H9 (cell line): ENCODE measurements at regions not wholly inside any gene's neighbourhood (a gene's known extent, or its start where the extent isn't known, plus 50 kb on each side); places are given as distances from the start of the nearest gene placed in this dataset.

Experiments used
- DNase-seq: peaks from one replicate; pipeline ENCODE4 v3.0.0-alpha.2; 2017
- H2AFZ ChIP-seq: one replicate; pipeline ENCODE4 v1.6.1; 2013; ENCODE audit warnings: mild to moderate bottlenecking, low read length, control low read depth, moderate library complexity
- H2AK5ac ChIP-seq: 2 replicates; pipeline ENCODE4 v1.6.1; 2013; ENCODE audit warnings: low read length, control low read depth, mixed read lengths; ENCODE audit not compliant: insufficient read length
- H2BK120ac ChIP-seq: one replicate; pipeline ENCODE4 v1.6.1; 2013; ENCODE audit warnings: low read depth, mild to moderate bottlenecking, low read length, control low read depth, inconsistent platforms; ENCODE audit not compliant: poor library complexity, severe bottlenecking
- H2BK12ac ChIP-seq: 2 replicates; pipeline ENCODE4 v1.6.1; 2013; ENCODE audit warnings: low read length, control low read depth, mixed read lengths, low read depth; ENCODE audit not compliant: insufficient read length
- H2BK15ac ChIP-seq: 2 replicates; pipeline ENCODE4 v1.6.1; 2013; ENCODE audit warnings: low read depth, low read length, control low read depth
- H2BK20ac ChIP-seq: one replicate; pipeline ENCODE4 v1.6.1; 2013; ENCODE audit warnings: low read depth, mild to moderate bottlenecking, low read length, control low read depth, inconsistent platforms; ENCODE audit not compliant: poor library complexity, severe bottlenecking
- H2BK5ac ChIP-seq: 2 replicates; pipeline ENCODE4 v1.6.1; 2013; ENCODE audit warnings: low read length, control low read depth, mixed read lengths; ENCODE audit not compliant: insufficient read length
- H3K14ac ChIP-seq: 2 replicates; pipeline ENCODE4 v1.6.1; 2013; ENCODE audit warnings: low read length, control low read depth; ENCODE audit not compliant: insufficient read depth
- H3K18ac ChIP-seq: 2 replicates; pipeline ENCODE4 v1.6.1; 2013; ENCODE audit warnings: low read depth, mild to moderate bottlenecking, mixed read lengths, low read length, control low read depth; ENCODE audit not compliant: insufficient read length
- H3K23ac ChIP-seq: 2 replicates; pipeline ENCODE4 v1.6.1; 2013; ENCODE audit warnings: low read length, control low read depth, mixed read lengths, low read depth; ENCODE audit not compliant: insufficient read length
- H3K23me2 ChIP-seq: 2 replicates; pipeline ENCODE4 v1.6.1; 2013; ENCODE audit warnings: low read depth, mild to moderate bottlenecking, mixed read lengths, low read length, control low read depth; ENCODE audit not compliant: insufficient read length, poor library complexity, severe bottlenecking
- H3K27ac ChIP-seq: 2 replicates; pipeline ENCODE4 v1.5.1; 2013; ENCODE audit warnings: low read length, control low read depth, mixed read lengths, low read depth; ENCODE audit not compliant: insufficient read length
- H3K27me3 ChIP-seq: 2 replicates; pipeline ENCODE4 v1.6.1; 2013; ENCODE audit warnings: low read length, control low read depth, inconsistent platforms; ENCODE audit not compliant: insufficient read depth
- H3K4ac ChIP-seq: 2 replicates; pipeline ENCODE4 v1.6.1; 2013; ENCODE audit warnings: low read depth, mild to moderate bottlenecking, control low read depth, inconsistent platforms, low read length, moderate library complexity
- H3K4me1 ChIP-seq: 2 replicates; pipeline ENCODE4 v1.6.1; 2013; ENCODE audit warnings: low read length, control low read depth, inconsistent platforms; ENCODE audit not compliant: insufficient read depth
- H3K4me2 ChIP-seq: 2 replicates; pipeline ENCODE4 v1.6.1; 2013; ENCODE audit warnings: low read length, control low read depth, mixed read lengths; ENCODE audit not compliant: insufficient read length, insufficient read depth
- H3K56ac ChIP-seq: 2 replicates; pipeline ENCODE4 v1.6.1; 2013; ENCODE audit warnings: low read depth, mild to moderate bottlenecking, mixed read lengths, low read length, control low read depth; ENCODE audit not compliant: insufficient read length
- H3K79me1 ChIP-seq: 2 replicates; pipeline ENCODE4 v1.6.1; 2013; ENCODE audit warnings: low read depth, mild to moderate bottlenecking, moderate library complexity, low read length, control low read depth, inconsistent platforms; ENCODE audit not compliant: insufficient read depth, poor library complexity, severe bottlenecking
- H3K79me2 ChIP-seq: 2 replicates; pipeline ENCODE4 v1.6.1; 2013; ENCODE audit warnings: low read length, control low read depth, inconsistent platforms; ENCODE audit not compliant: insufficient read depth
- H3K9ac ChIP-seq: 2 replicates; pipeline ENCODE4 v1.6.1; 2013; ENCODE audit warnings: low read length, control low read depth, mixed read lengths; ENCODE audit not compliant: insufficient read length; ENCODE audit errors: extremely low read depth
- H3K9me3 ChIP-seq: one replicate; pipeline ENCODE4 v1.6.1; 2013; ENCODE audit warnings: low read depth, low read length, inconsistent platforms; ENCODE audit not compliant: control insufficient read depth
- H3T11ph ChIP-seq: one replicate; pipeline ENCODE4 v1.6.1; 2013; ENCODE audit warnings: mild to moderate bottlenecking, low read length, control low read depth, inconsistent platforms
- H4K20me1 ChIP-seq: one replicate; pipeline ENCODE4 v1.6.1; 2013; ENCODE audit not compliant: control insufficient read depth, insufficient read length, insufficient read depth
- H4K5ac ChIP-seq: 2 replicates; pipeline ENCODE4 v1.6.1; 2013; ENCODE audit warnings: low read depth, mild to moderate bottlenecking, mixed read lengths, low read length, control low read depth; ENCODE audit not compliant: insufficient read length
- H4K8ac ChIP-seq: replicated peaks from 2 replicates; pipeline ENCODE4 v1.6.1; 2013; ENCODE audit warnings: low read length, control low read depth, mixed read lengths, low read depth; ENCODE audit not compliant: insufficient read length
- H4K91ac ChIP-seq: 2 replicates; pipeline ENCODE4 v1.6.1; 2013; ENCODE audit warnings: low read depth, mild to moderate bottlenecking, moderate library complexity, mixed read lengths, low read length, control low read depth; ENCODE audit not compliant: insufficient read length
- H3K27ac Mint-ChIP-seq, 3 experiments: 2 replicates in 2 of 3; 3 replicates in 1 of 3; pipeline ENCODE4 v1.8.0; 2020 to 2021; ENCODE audit warnings: mixed read lengths in 3 of 3, mild to moderate bottlenecking in 1 of 3, moderate library complexity in 1 of 3
- H3K27me3 Mint-ChIP-seq: 2 replicates; pipeline ENCODE4 v1.8.0; 2021; ENCODE audit warnings: low read depth, mild to moderate bottlenecking, moderate library complexity, mixed read lengths
- H3K36me3 Mint-ChIP-seq, 3 experiments: 2 replicates in 2 of 3; 3 replicates in 1 of 3; pipeline ENCODE4 v1.8.0; 2020 to 2021; ENCODE audit warnings: low read depth in 3 of 3, mixed read lengths in 3 of 3; ENCODE audit not compliant: insufficient read depth in 1 of 3
- H3K4me1 Mint-ChIP-seq, 2 experiments: 2 replicates each; pipeline ENCODE4 v1.8.0; 2020; ENCODE audit warnings: mixed read lengths in 2 of 2
- H3K4me3 Mint-ChIP-seq, 2 experiments: 2 replicates in 1 of 2; 3 replicates in 1 of 2; pipeline ENCODE4 v1.8.0; 2020 to 2021; ENCODE audit warnings: mild to moderate bottlenecking in 2 of 2, mixed read lengths in 2 of 2, moderate library complexity in 1 of 2
- H3K9me3 Mint-ChIP-seq, 2 experiments: 2 replicates in 1 of 2; 3 replicates in 1 of 2; pipeline ENCODE4 v1.8.0; 2020; ENCODE audit warnings: mild to moderate bottlenecking in 2 of 2, mixed read lengths in 2 of 2, moderate library complexity in 1 of 2
- WGBS: extraction: QIAGEN DNeasy Blood & Tissue Kit; methylation state at CpG from one replicate; pipeline ENCODE4 v1.1.7; 2013; ENCODE audit warnings: missing lambda C conversion rate, low lambda C conversion rate, mixed read lengths; ENCODE audit not compliant: insufficient read length; ENCODE audit errors: extremely low coverage; 5-methylcytosine and 5-hydroxymethylcytosine counted together
- TF ChIP-seq, protein P1 (sequence below): fragments of 200-600 bp; sonication (generic); conservative IDR thresholded peaks from 3 replicates; pipeline ENCODE4 v1.8.0; 2021; ENCODE audit warnings: antibody characterized with exemption, mild to moderate bottlenecking

DNA sequence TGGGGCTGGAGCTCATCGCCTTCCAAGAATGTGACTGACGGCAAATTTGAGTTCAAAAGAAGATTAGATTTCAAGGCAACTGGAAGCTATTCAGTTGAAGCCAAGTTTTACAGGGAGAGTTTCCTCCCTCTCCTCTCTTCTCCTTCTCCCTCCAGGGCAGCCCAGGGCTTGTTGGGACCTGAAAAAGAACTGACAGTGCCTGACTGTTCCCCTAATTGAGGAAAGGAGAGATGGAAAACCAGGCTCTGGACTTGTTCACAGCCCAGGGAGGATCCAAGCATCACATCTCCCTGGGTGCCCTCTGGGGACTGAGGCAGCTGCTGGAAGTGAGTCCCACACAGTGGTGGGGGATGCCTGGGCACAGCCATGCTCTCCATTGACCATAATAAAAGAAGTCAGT, 88.1 kb downstream of the THNSL2 start:
- no peak overlapping the region for H3T11ph ChIP-seq
- H4K20me1 ChIP-seq, result no peaks in the 10 kb centered on the region
- no peaks in the 10 kb centered on the region; a peak in 1 of 5 replicates for H3K9me3 Mint-ChIP-seq
- H3K27me3 ChIP-seq, result no peaks in the 10 kb centered on the region
- no peak overlapping the region for H3K4me3 Mint-ChIP-seq
- no peak overlapping the region for H3K27ac ChIP-seq
- no peak overlapping the region for H4K5ac ChIP-seq
- H2BK15ac ChIP-seq, result no peak overlapping the region
- TF ChIP-seq, protein P1, sequence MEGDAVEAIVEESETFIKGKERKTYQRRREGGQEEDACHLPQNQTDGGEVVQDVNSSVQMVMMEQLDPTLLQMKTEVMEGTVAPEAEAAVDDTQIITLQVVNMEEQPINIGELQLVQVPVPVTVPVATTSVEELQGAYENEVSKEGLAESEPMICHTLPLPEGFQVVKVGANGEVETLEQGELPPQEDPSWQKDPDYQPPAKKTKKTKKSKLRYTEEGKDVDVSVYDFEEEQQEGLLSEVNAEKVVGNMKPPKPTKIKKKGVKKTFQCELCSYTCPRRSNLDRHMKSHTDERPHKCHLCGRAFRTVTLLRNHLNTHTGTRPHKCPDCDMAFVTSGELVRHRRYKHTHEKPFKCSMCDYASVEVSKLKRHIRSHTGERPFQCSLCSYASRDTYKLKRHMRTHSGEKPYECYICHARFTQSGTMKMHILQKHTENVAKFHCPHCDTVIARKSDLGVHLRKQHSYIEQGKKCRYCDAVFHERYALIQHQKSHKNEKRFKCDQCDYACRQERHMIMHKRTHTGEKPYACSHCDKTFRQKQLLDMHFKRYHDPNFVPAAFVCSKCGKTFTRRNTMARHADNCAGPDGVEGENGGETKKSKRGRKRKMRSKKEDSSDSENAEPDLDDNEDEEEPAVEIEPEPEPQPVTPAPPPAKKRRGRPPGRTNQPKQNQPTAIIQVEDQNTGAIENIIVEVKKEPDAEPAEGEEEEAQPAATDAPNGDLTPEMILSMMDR, result no peak
- H4K8ac ChIP-seq, result no peak overlapping the region
- no peak overlapping the region for H2BK120ac ChIP-seq
- H2BK5ac ChIP-seq, result no peak overlapping the region
- H3K27me3 Mint-ChIP-seq, result peaks cover 8% of the 10 kb centered on the region
- no peaks in the 10 kb centered on the region for H3K79me1 ChIP-seq
- H3K4ac ChIP-seq, result no peak overlapping the region
- no peak overlapping the region for H2AFZ ChIP-seq
- no peak overlapping the region for H2BK12ac ChIP-seq
- no peaks in the 10 kb centered on the region for H3K9me3 ChIP-seq
- no peak overlapping the region for H4K91ac ChIP-seq
- no peak overlapping the region for H3K56ac ChIP-seq
- no peaks in the 10 kb centered on the region for H3K36me3 Mint-ChIP-seq
- no peaks in the 10 kb centered on the region for H3K23me2 ChIP-seq
- H2BK20ac ChIP-seq, result no peak overlapping the region
- peaks cover 11 to 15% of the 10 kb centered on the region in 2 experiments; a peak in 3 of 4 replicates for H3K4me1 Mint-ChIP-seq
- no peak for DNase-seq
- no peak overlapping the region for H2AK5ac ChIP-seq
- no peaks in the 10 kb centered on the region for H3K4me1 ChIP-seq
- no peaks in the 10 kb centered on the region; the same call in 1 of the 2 replicates for H3K79me2 ChIP-seq
- no peak overlapping the region for H3K18ac ChIP-seq
- no peak overlapping the region for H3K4me2 ChIP-seq
- WGBS, result no CpG with 5 or more reads among the region's 2 CpGs
- no peak overlapping the region for H3K9ac ChIP-seq
- H3K14ac ChIP-seq, result no peak overlapping the region
- H3K27ac Mint-ChIP-seq, result no peak overlapping the region
- H3K23ac ChIP-seq, result no peak overlapping the region
